Neural cell (in vitro differentiated cells): ENCODE measurements at regions not wholly inside any gene's neighbourhood (a gene's known extent, or its start where the extent isn't known, plus 50 kb on each side); places are given as distances from the start of the nearest gene placed in this dataset.

ENCODE experiments used
- H2AFZ ChIP-seq: fragments of 200-600, 300-800 bp; sonication (generic), shearing (Covaris generic); 2 replicates; pipeline ENCODE4 v1.6.0; 2014; ENCODE audit warnings: low read depth, mild to moderate bottlenecking, antibody characterized with exemption, low read length, moderate library complexity
- H3F3A ChIP-seq: fragments of 200-600 bp; shearing (Covaris generic); 2 replicates; pipeline ENCODE4 v1.6.1; 2016; ENCODE audit warnings: mild to moderate bottlenecking, moderate library complexity, mixed read lengths, antibody characterized with exemption, low read length; ENCODE audit not compliant: insufficient read depth, poor library complexity, severe bottlenecking
- H3K27ac ChIP-seq: fragments of 200-600, 300-800 bp; sonication (generic), shearing (Covaris generic); 2 replicates; pipeline ENCODE4 v1.5.1; 2014; ENCODE audit warnings: mild to moderate bottlenecking, low read length, moderate library complexity
- H3K27me3 ChIP-seq: fragments of 300-800, 200-600 bp; sonication (generic), shearing (Covaris generic); 2 replicates; pipeline ENCODE4 v1.6.0; 2014; ENCODE audit warnings: mild to moderate bottlenecking, low read depth, low read length, moderate library complexity; ENCODE audit not compliant: insufficient read depth
- H3K36me3 ChIP-seq: fragments of 300-800, 200-600 bp; sonication (generic), shearing (Covaris generic); 2 replicates; pipeline ENCODE4 v1.5.1; 2014; ENCODE audit warnings: mild to moderate bottlenecking, antibody characterized with exemption, low read length, moderate library complexity; ENCODE audit not compliant: insufficient read depth
- H3K4me2 ChIP-seq: fragments of 300-800, 200-600 bp; sonication (generic), shearing (Covaris generic); 2 replicates; pipeline ENCODE4 v1.6.0; 2014; ENCODE audit warnings: mild to moderate bottlenecking, low read length
- H3K4me3 ChIP-seq: fragments of 300-800, 200-600 bp; sonication (generic), shearing (Covaris generic); 2 replicates; pipeline ENCODE4 v1.5.1; 2014; ENCODE audit warnings: mild to moderate bottlenecking, low read length, moderate library complexity
- H3K79me2 ChIP-seq: fragments of 200-600 bp; shearing (Covaris generic); replicated peaks from 2 replicates; pipeline ENCODE4 v1.6.0; 2014; ENCODE audit warnings: mild to moderate bottlenecking, low read length, moderate library complexity; ENCODE audit not compliant: insufficient read depth
- H3K9ac ChIP-seq: fragments of 300-800, 200-600 bp; sonication (generic), shearing (Covaris generic); 2 replicates; pipeline ENCODE4 v1.6.1; 2016; ENCODE audit warnings: mild to moderate bottlenecking, low read length, mixed read lengths
- H3K9me2 ChIP-seq: fragments of 200-600 bp; shearing (Covaris generic); 2 replicates; pipeline ENCODE4 v1.6.1; 2016; ENCODE audit warnings: mild to moderate bottlenecking, low read length, mixed read lengths; ENCODE audit not compliant: insufficient read depth
- H3K9me3 ChIP-seq: fragments of 200-600, 300-800 bp; sonication (generic), shearing (Covaris generic); 2 replicates; pipeline ENCODE4 v1.6.1; 2016; ENCODE audit warnings: mild to moderate bottlenecking, mixed run types, low read length, moderate library complexity, mixed read lengths
- H4K20me1 ChIP-seq: fragments of 200-600 bp; shearing (Covaris generic); 2 replicates; pipeline ENCODE4 v1.6.1; 2016; ENCODE audit warnings: mild to moderate bottlenecking, mixed run types; ENCODE audit not compliant: insufficient read depth
- EP300 ChIP-seq: fragments of 450-650 bp; conservative IDR thresholded peaks from 2 replicates; pipeline ENCODE4 v1.6.1; 2014; ENCODE audit warnings: antibody characterized with exemption, mild to moderate bottlenecking, moderate library complexity; ENCODE audit not compliant: poor library complexity, severe bottlenecking
- EZH2 ChIP-seq: fragments of 200-600, 300-800 bp; shearing (Covaris generic), sonication (generic); IDR thresholded peaks from 2 replicates; pipeline ENCODE4 v1.6.1; 2014; ENCODE audit warnings: antibody characterized with exemption, low read length, borderline replicate concordance, mild to moderate bottlenecking; ENCODE audit not compliant: insufficient read depth, poor library complexity, severe bottlenecking
- MXI1 ChIP-seq: fragments of 450-650 bp; conservative IDR thresholded peaks from 2 replicates; pipeline ENCODE4 v1.6.1; 2014; ENCODE audit warnings: antibody characterized with exemption, mild to moderate bottlenecking; ENCODE audit not compliant: poor library complexity, severe bottlenecking
- POLR2AphosphoS5 ChIP-seq: IDR thresholded peaks from 2 replicates; pipeline ENCODE4 v1.6.1; 2012
- RAD21 ChIP-seq: fragments of 450-650 bp; conservative IDR thresholded peaks from 2 replicates; pipeline ENCODE4 v1.6.1; 2014; ENCODE audit warnings: antibody characterized with exemption, mild to moderate bottlenecking, moderate library complexity
- SMC3 ChIP-seq: fragments of 450-650 bp; conservative IDR thresholded peaks from 2 replicates; pipeline ENCODE4 v1.6.1; 2014; ENCODE audit warnings: antibody characterized with exemption, mild to moderate bottlenecking, moderate library complexity; ENCODE audit not compliant: poor library complexity
- TAF1 ChIP-seq: IDR thresholded peaks from 2 replicates; pipeline ENCODE4 v1.6.1; 2012; ENCODE audit warnings: low read depth
- TF ChIP-seq, protein P1 (sequence below): IDR thresholded peaks from 2 replicates; pipeline ENCODE4 v1.6.1; 2012; ENCODE audit warnings: borderline replicate concordance
- TF ChIP-seq, protein P2 (sequence below): fragments of 450-650 bp; IDR thresholded peaks from 2 replicates; pipeline ENCODE4 v1.5.1; 2014; ENCODE audit warnings: antibody characterized with exemption, mild to moderate bottlenecking, moderate library complexity; ENCODE audit not compliant: poor library complexity, severe bottlenecking

DNA sequence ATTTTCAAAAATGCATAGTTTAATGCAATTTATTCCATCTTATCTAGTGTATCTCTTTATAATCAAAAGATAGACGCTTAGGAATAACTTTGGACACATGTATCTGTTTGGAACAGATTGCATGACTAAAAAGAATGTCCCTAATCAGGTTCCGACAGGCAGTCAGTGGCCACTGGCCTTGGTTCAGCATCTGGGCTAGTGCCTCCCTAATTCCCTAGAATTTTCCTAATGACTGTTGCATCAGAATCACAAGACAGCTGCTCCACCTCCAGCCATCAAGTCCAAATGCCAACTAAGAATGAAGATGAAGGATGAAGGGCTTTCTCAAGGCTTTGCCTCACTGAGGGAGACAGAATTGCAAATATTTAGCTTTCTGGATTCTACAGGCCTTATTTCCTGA is 173.8 kb downstream of the EFNB2 start:
- no peak for TF ChIP-seq EP300
- TF ChIP-seq MXI1 = no peak
- Histone ChIP-seq H3K27ac (no peak overlapping the region), H3K9ac (no peak overlapping the region), H2AFZ (no peak overlapping the region), H3K36me3 (no peaks in the 10 kb centered on the region), H3K9me3 (no peaks in the 10 kb centered on the region), H3K4me3 (no peak overlapping the region), H3K79me2 (no peaks in the 10 kb centered on the region), H3F3A (no peaks in the 10 kb centered on the region), H3K9me2 (no peaks in the 10 kb centered on the region), H4K20me1 (no peaks in the 10 kb centered on the region), H3K4me2 (no peak overlapping the region), H3K27me3 (no peaks in the 10 kb centered on the region)

DNA sequence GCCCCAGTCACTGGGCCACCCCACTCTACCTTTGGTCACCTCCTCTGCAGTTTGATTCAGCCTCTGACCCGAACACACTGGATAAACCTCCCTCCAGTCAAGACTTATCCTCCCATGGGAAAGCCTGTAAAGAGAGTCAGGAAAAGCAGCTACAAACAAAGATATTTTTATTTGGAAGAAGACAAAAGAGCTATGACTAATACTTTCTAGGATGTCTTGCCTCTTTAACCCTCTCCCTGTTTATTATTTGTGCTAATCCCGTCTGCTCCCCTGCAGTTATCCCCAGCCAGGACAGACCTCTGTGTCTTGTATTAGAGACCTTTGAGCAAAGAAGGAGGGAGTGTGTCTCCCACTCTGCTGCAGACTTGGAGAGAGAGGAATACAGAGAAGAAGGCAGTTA is 178.3 kb downstream of the EFNB2 start:
- TF ChIP-seq, protein P1, sequence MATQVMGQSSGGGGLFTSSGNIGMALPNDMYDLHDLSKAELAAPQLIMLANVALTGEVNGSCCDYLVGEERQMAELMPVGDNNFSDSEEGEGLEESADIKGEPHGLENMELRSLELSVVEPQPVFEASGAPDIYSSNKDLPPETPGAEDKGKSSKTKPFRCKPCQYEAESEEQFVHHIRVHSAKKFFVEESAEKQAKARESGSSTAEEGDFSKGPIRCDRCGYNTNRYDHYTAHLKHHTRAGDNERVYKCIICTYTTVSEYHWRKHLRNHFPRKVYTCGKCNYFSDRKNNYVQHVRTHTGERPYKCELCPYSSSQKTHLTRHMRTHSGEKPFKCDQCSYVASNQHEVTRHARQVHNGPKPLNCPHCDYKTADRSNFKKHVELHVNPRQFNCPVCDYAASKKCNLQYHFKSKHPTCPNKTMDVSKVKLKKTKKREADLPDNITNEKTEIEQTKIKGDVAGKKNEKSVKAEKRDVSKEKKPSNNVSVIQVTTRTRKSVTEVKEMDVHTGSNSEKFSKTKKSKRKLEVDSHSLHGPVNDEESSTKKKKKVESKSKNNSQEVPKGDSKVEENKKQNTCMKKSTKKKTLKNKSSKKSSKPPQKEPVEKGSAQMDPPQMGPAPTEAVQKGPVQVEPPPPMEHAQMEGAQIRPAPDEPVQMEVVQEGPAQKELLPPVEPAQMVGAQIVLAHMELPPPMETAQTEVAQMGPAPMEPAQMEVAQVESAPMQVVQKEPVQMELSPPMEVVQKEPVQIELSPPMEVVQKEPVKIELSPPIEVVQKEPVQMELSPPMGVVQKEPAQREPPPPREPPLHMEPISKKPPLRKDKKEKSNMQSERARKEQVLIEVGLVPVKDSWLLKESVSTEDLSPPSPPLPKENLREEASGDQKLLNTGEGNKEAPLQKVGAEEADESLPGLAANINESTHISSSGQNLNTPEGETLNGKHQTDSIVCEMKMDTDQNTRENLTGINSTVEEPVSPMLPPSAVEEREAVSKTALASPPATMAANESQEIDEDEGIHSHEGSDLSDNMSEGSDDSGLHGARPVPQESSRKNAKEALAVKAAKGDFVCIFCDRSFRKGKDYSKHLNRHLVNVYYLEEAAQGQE = no peak
- TF ChIP-seq RAD21 = no peak
- no peak for TF ChIP-seq MXI1
- TF ChIP-seq TAF1 = no peak
- TF ChIP-seq EP300 = no peak
- TF ChIP-seq, protein P2, sequence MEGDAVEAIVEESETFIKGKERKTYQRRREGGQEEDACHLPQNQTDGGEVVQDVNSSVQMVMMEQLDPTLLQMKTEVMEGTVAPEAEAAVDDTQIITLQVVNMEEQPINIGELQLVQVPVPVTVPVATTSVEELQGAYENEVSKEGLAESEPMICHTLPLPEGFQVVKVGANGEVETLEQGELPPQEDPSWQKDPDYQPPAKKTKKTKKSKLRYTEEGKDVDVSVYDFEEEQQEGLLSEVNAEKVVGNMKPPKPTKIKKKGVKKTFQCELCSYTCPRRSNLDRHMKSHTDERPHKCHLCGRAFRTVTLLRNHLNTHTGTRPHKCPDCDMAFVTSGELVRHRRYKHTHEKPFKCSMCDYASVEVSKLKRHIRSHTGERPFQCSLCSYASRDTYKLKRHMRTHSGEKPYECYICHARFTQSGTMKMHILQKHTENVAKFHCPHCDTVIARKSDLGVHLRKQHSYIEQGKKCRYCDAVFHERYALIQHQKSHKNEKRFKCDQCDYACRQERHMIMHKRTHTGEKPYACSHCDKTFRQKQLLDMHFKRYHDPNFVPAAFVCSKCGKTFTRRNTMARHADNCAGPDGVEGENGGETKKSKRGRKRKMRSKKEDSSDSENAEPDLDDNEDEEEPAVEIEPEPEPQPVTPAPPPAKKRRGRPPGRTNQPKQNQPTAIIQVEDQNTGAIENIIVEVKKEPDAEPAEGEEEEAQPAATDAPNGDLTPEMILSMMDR = no peak
- TF ChIP-seq POLR2AphosphoS5 = no peak
- no peak for TF ChIP-seq EZH2
- no peak overlapping the region for H3K4me3 ChIP-seq
- H3K4me2 ChIP-seq = no peak overlapping the region
- H3K9ac ChIP-seq = no peak overlapping the region
- H3K36me3 ChIP-seq = no peaks in the 10 kb centered on the region
- H3K9me3 ChIP-seq = no peaks in the 10 kb centered on the region
- no peaks in the 10 kb centered on the region for H3F3A ChIP-seq
- H4K20me1 ChIP-seq = no peaks in the 10 kb centered on the region
- no peaks in the 10 kb centered on the region for H3K9me2 ChIP-seq
- no peak overlapping the region for H2AFZ ChIP-seq
- no peaks in the 10 kb centered on the region for H3K27me3 ChIP-seq
- no peak overlapping the region for H3K27ac ChIP-seq
- no peaks in the 10 kb centered on the region for H3K79me2 ChIP-seq

DNA sequence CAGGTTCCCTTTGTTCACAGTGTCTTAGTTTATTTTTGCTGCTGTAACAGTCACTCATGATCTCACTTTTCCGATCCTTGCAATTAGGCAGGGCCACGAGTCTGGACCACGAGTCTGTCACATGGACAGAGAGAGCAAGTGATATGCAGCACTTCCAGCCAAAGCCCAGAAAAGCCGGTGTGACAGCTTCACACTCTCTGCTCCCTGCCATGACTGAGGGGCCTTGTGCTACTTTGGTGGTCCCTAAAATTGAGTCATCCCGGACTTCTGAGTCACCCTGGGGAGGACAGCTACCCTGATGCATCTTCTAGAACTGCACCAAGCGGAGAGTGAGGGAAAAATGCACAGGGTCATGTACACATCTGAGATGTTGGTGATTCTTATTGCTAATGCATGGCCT is 179.6 kb downstream of the EFNB2 start:
- Histone ChIP-seq H3K27me3 (no peaks in the 10 kb centered on the region), H3F3A (no peaks in the 10 kb centered on the region), H3K27ac (no peak overlapping the region), H3K9me2 (no peaks in the 10 kb centered on the region), H4K20me1 (no peaks in the 10 kb centered on the region), H3K4me2 (no peak overlapping the region), H3K9me3 (no peaks in the 10 kb centered on the region), H3K79me2 (no peaks in the 10 kb centered on the region), H2AFZ (no peak overlapping the region), H3K36me3 (no peaks in the 10 kb centered on the region), H3K4me3 (no peak overlapping the region), H3K9ac (no peak overlapping the region)
- TF ChIP-seq, protein P2 = no peak
- TF ChIP-seq SMC3 = no peak
- no peak for TF ChIP-seq EP300
- TF ChIP-seq RAD21 = no peak
- TF ChIP-seq TAF1 = no peak
- no peak for TF ChIP-seq EZH2
- TF ChIP-seq, protein P1 = no peak
- no peak for TF ChIP-seq POLR2AphosphoS5
- no peak for TF ChIP-seq MXI1
